Karpas-422 (cell line): ENCODE measurements at regions not wholly inside any gene's neighbourhood (a gene's known extent, or its start where the extent isn't known, plus 50 kb on each side); places are given as distances from the start of the nearest gene placed in this dataset.
"Not testable (repeated sequence)": the region's sequence is repeated elsewhere in the genome, so short reads cannot be mapped to it uniquely, and the experiment has no call there.

Source experiments
- DNase-seq: peaks from one replicate; pipeline ENCODE4 v3.0.0-alpha.2; 2015
- H2AFZ ChIP-seq: fragments of 200-600 bp; sonication (generic); 2 replicates; pipeline ENCODE4 v1.6.1; 2014; ENCODE audit warnings: antibody characterized with exemption, low read length, mixed read lengths
- H3K27ac ChIP-seq: fragments of 200-600 bp; sonication (generic); 2 replicates; pipeline ENCODE4 v1.5.1; 2014; ENCODE audit warnings: mild to moderate bottlenecking, low read length, moderate library complexity
- H3K27me3 ChIP-seq: fragments of 200-600 bp; sonication (generic); 2 replicates; pipeline ENCODE4 v1.6.1; 2014; ENCODE audit warnings: low read length, mixed read lengths
- H3K36me3 ChIP-seq: fragments of 200-600 bp; sonication (generic); 2 replicates; pipeline ENCODE4 v1.6.1; 2014; ENCODE audit warnings: low read length, mixed read lengths; ENCODE audit not compliant: insufficient read depth
- H3K4me1 ChIP-seq: fragments of 200-600 bp; sonication (generic); 2 replicates; pipeline ENCODE4 v1.6.1; 2014; ENCODE audit warnings: mild to moderate bottlenecking, low read length, mixed read lengths
- H3K4me2 ChIP-seq: fragments of 200-600 bp; sonication (generic); 2 replicates; pipeline ENCODE4 v1.6.1; 2014; ENCODE audit warnings: low read length, low read depth, mild to moderate bottlenecking; ENCODE audit not compliant: poor library complexity, severe bottlenecking
- H3K4me3 ChIP-seq: fragments of 200-600 bp; sonication (generic); 2 replicates; pipeline ENCODE4 v1.5.1; 2014; ENCODE audit warnings: mild to moderate bottlenecking, antibody characterized with exemption, low read length, mixed read lengths
- H3K79me2 ChIP-seq: fragments of 200-600 bp; sonication (generic); 2 replicates; pipeline ENCODE4 v1.6.1; 2014; ENCODE audit warnings: mild to moderate bottlenecking, low read length, mixed read lengths
- H3K9ac ChIP-seq: fragments of 200-600 bp; sonication (generic); 2 replicates; pipeline ENCODE4 v1.6.0; 2014; ENCODE audit warnings: low read length
- H3K9me2 ChIP-seq: fragments of 200-600 bp; sonication (generic), shearing (Covaris generic); replicated peaks from 2 replicates; pipeline ENCODE4 v1.6.0; 2014; ENCODE audit warnings: mild to moderate bottlenecking, low read length, moderate library complexity; ENCODE audit not compliant: insufficient read depth
- H3K9me3 ChIP-seq: fragments of 300-700, 200-600 bp; sonication (generic); 2 replicates; pipeline ENCODE4 v1.6.1; 2014; ENCODE audit warnings: low read length, mixed read lengths
- H4K20me1 ChIP-seq: fragments of 200-600 bp; sonication (generic); 2 replicates; pipeline ENCODE4 v1.6.1; 2014; ENCODE audit warnings: mild to moderate bottlenecking, antibody characterized with exemption, low read length, low read depth; ENCODE audit not compliant: insufficient read depth

GRCh38 chr3:3951071-3951470 lies 151.8 kb downstream of the LRRN1 start:
- Histone ChIP-seq H3K4me3 (no peak overlapping the region), H3K36me3 (no peaks in the 10 kb centered on the region), H4K20me1 (no peaks in the 10 kb centered on the region), H3K27me3 (no peaks in the 10 kb centered on the region), H3K9me2 (no peaks in the 10 kb centered on the region), H3K4me1 (no peaks in the 10 kb centered on the region), H3K79me2 (no peaks in the 10 kb centered on the region), H3K9ac (no peak overlapping the region), H3K4me2 (no peak overlapping the region), H3K27ac (no peak overlapping the region), H2AFZ (no peak overlapping the region), H3K9me3 (no peaks in the 10 kb centered on the region; the same call in 1 of the 2 replicates)
- DNase-seq, result no peak

GRCh38 chr3:3951501-3951900 lies 152.3 kb downstream of the LRRN1 start:
- Histone ChIP-seq H3K9me2 (no peaks in the 10 kb centered on the region), H3K9ac (no peak overlapping the region), H2AFZ (no peak overlapping the region), H3K27me3 (no peaks in the 10 kb centered on the region), H3K4me1 (no peaks in the 10 kb centered on the region), H3K4me3 (no peak overlapping the region), H3K4me2 (no peak overlapping the region), H3K27ac (no peak overlapping the region), H4K20me1 (no peaks in the 10 kb centered on the region), H3K36me3 (no peaks in the 10 kb centered on the region), H3K79me2 (no peaks in the 10 kb centered on the region), H3K9me3 (no peaks in the 10 kb centered on the region; the same call in 1 of the 2 replicates)
- no peak for DNase-seq

DNA sequence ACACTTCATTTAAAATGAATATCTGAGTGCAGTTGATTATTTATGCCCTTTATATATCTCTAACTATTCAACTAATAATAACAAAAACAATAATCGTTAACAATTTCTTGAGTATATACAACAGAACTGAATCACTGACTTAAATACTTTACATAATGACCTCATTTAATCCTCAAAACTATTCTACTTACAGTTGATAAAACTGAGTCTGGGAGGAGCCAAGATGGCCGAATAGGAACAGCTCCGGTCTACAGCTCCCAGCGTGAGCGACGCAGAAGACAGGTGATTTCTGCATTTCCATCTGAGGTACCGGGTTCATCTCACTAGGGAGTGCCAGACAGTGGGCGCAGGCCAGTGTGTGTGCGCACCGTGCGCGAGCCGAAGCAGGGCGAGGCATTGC lies 163.6 kb downstream of the LRRN1 start:
- H3K79me2 ChIP-seq, H3K36me3 ChIP-seq, H4K20me1 ChIP-seq, H3K27me3 ChIP-seq, H3K4me1 ChIP-seq, H3K9ac ChIP-seq, DNase-seq, H3K9me2 ChIP-seq, H3K4me2 ChIP-seq, H3K27ac ChIP-seq, H3K9me3 ChIP-seq, H3K4me3 ChIP-seq, H2AFZ ChIP-seq: not testable (repeated sequence)

GRCh38 chr3:3984053-3984452 lies 184.8 kb downstream of the LRRN1 start:
- Histone ChIP-seq H3K9me3 (no peaks in the 10 kb centered on the region), H3K27ac (no peak overlapping the region), H3K4me1 (no peaks in the 10 kb centered on the region), H4K20me1 (no peaks in the 10 kb centered on the region), H3K9me2 (no peaks in the 10 kb centered on the region), H3K4me3 (no peak overlapping the region), H3K79me2 (no peaks in the 10 kb centered on the region), H3K36me3 (no peaks in the 10 kb centered on the region), H3K27me3 (no peaks in the 10 kb centered on the region), H3K4me2 (no peak overlapping the region), H2AFZ (no peak overlapping the region), H3K9ac (no peak overlapping the region)
- no peak for DNase-seq

- Histone ChIP-seq H3K9me2 (no peaks in the 10 kb centered on the region), H3K79me2 (no peaks in the 10 kb centered on the region), H3K36me3 (no peaks in the 10 kb centered on the region), H3K27ac (no peak overlapping the region), H4K20me1 (no peaks in the 10 kb centered on the region), H2AFZ (no peak overlapping the region), H3K27me3 (no peaks in the 10 kb centered on the region), H3K9me3 (no peaks in the 10 kb centered on the region), H3K4me3 (no peak overlapping the region), H3K9ac (no peak overlapping the region), H3K4me1 (no peaks in the 10 kb centered on the region), H3K4me2 (no peak overlapping the region)
- DNase-seq, result no peak
Observed at GRCh38 chr3:3991598-3991997, 192.4 kb downstream of the LRRN1 start.

DNA sequence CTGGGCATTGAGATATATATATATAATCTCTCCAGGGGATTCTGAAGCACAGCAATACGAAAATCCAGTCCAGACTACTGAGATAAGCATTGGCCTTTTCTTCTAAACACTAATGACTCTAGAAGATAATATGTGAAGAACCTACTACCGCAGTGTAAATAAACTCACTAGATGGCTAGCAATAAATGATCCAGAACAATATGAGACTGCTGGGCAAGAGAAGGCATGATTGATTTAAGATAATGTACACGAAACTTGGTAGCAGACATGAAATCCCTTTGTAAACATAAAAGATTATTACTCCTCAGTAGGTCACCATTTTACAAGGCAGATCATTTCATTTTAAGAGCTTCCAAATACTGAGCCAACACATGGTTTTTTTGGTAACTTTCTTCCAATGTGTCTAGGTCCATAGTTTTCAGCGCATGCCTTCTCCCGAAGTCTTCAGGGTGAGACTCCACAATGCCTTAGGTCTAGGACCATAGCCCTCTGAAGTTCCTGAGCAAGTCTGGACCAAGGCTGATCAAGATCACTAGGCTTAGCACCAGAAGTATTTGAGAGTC lies 193.2 kb downstream of the LRRN1 start:
- Histone ChIP-seq H4K20me1 (no peaks in the 10 kb centered on the region), H3K4me3 (no peak overlapping the region), H3K27ac (no peak overlapping the region), H3K4me2 (no peak overlapping the region), H3K4me1 (no peaks in the 10 kb centered on the region), H3K9me3 (no peaks in the 10 kb centered on the region), H3K36me3 (no peaks in the 10 kb centered on the region), H3K79me2 (no peaks in the 10 kb centered on the region), H3K27me3 (no peaks in the 10 kb centered on the region), H2AFZ (no peak overlapping the region), H3K9ac (no peak overlapping the region), H3K9me2 (no peaks in the 10 kb centered on the region)
- no peak for DNase-seq

DNA sequence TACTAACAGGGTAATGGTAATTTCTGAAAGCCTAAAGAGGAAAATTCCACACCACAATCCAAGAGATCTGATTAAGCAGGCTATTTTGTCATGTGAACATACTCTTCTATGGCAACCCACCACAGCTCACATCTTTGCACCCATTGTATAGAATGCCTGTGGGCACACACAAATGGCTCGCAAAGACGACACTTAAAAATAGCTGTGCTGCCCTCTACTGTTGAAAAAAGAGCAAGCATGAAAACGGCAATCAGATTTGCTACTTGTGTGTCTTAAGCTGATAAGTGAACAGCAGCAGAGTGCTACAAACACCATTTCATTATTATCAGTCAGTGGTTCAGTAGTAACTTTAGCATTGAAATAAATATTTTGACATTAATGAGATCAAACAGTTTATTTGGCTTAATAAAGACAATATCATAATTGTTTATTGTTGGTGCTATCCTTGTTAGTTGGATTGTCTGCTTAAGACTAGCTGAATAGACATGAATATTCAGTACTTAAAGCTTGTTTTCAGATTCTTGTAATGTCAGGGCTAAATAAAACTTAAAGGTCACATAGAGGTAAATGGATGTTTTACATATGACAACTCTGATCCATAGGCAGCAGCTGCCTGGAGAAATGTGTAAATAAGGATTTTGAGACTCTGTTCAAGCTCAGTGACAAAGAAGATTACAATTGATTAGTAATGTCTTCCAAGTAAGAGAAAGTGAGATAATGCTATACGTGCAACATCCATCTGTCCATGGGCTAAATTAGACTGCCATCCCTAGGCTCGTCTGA lies 199.1 kb downstream of the LRRN1 start:
- no peak overlapping the region for H2AFZ ChIP-seq
- no peak overlapping the region for H3K9ac ChIP-seq
- no peak overlapping the region for H3K27ac ChIP-seq
- no peaks in the 10 kb centered on the region for H3K9me2 ChIP-seq
- no peaks in the 10 kb centered on the region for H4K20me1 ChIP-seq
- H3K9me3 ChIP-seq, result no peaks in the 10 kb centered on the region
- H3K36me3 ChIP-seq, result no peaks in the 10 kb centered on the region
- no peaks in the 10 kb centered on the region for H3K79me2 ChIP-seq
- H3K4me2 ChIP-seq, result no peak overlapping the region
- DNase-seq, result peak; percentile 87
- H3K4me1 ChIP-seq, result no peaks in the 10 kb centered on the region
- no peak overlapping the region for H3K4me3 ChIP-seq
- H3K27me3 ChIP-seq, result no peaks in the 10 kb centered on the region

GRCh38 chr3:3999340-3999739 lies 200.1 kb downstream of the LRRN1 start:
- H3K4me2 ChIP-seq, H4K20me1 ChIP-seq, H3K36me3 ChIP-seq, DNase-seq, H3K9ac ChIP-seq, H3K27me3 ChIP-seq, H3K4me1 ChIP-seq, H3K9me2 ChIP-seq, H3K27ac ChIP-seq, H3K9me3 ChIP-seq, H3K4me3 ChIP-seq, H2AFZ ChIP-seq, H3K79me2 ChIP-seq: not testable (repeated sequence)
